GM12891 (cell line): ENCODE measurements at regions not wholly inside any gene's neighbourhood (a gene's known extent, or its start where the extent isn't known, plus 50 kb on each side); places are given as distances from the start of the nearest gene placed in this dataset.

ENCODE experiments used
- POLR2A ChIP-seq: IDR thresholded peaks from 2 replicates; pipeline ENCODE4 v1.6.1; 2011; ENCODE audit warnings: low read depth, low read length, control low read depth
- POLR2AphosphoS5 ChIP-seq: IDR thresholded peaks from 2 replicates; pipeline ENCODE4 v1.6.1; 2011; ENCODE audit warnings: low read depth, low read length, control low read depth
- TAF1 ChIP-seq: IDR thresholded peaks from 2 replicates; pipeline ENCODE4 v1.6.1; 2011; ENCODE audit warnings: low read depth, low read length, control low read depth

DNA sequence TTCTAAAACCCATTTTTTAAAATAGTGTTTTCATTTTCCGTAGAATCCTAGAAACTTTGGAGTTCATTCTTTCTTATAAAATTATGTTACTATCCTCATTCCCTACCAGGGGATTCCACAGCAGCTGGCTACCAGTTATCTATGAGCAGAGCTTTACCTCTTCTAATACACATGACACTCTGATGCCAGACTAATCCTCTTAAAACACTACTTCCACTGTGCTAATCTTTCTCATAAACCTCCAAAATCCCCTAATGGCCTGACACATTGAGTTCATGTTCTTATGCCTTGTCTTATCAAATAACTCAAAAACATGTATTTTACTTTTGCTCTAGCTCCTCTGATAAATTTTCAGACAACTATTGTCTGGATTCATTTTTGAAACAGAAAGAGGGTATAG is 633.6 kb upstream of the FTMT start:
- TF ChIP-seq POLR2A (no peak), POLR2AphosphoS5 (no peak), TAF1 (no peak)
